GM19351 (cell line): ENCODE measurements at regions not wholly inside any gene's neighbourhood (a gene's known extent, or its start where the extent isn't known, plus 50 kb on each side); places are given as distances from the start of the nearest gene placed in this dataset.

Experiments
- ATAC-seq: cut with Tn5 transposase; IDR thresholded peaks from one replicate; pipeline ENCODE4 v1.9.1; 2021; ENCODE audit warnings: mild to moderate bottlenecking, moderate library complexity; ENCODE audit not compliant: unreplicated experiment

DNA sequence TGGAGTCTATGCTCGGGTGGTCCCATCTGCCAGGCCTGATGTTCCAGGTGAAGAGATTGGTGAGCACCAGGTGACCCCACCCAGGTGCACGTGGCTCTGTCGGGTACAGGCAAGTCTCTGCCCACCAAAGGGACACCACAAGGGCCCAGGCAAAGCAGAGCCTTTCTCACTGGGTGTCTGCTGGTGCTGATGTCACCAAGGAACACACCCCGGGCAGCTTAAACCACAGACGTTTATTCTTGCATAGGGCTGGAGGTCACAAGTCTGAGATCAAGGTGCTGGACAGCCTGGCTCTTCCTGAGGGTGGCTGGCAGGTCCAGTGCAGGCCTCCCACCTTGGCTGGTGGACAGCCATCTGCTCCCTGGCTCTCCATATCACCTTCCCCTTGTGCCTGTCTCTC, 100.7 kb upstream of the CD93 start:
- ATAC-seq: no peak

DNA sequence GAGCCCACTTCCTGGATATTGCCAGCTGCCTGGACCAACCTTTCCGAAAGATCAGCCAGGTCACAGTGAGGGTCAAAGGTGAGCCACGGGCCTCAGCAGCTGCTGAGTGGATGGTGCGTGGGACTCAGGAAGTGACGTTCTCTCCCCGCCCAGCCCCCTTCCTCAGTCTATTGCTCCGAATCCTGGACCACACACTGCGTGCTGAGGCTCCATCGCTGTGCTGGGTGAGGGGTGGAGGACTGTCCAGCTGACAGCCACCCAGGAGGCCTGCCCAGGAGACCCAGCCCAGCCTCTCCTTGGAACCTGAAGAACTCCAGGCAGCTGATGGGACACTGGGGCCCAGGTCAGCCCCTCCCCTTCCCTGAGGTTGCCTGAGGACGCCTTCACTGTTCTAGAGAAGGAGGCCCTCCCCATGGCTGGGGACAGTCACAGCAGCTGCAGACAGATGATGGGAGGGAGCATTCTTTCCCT, 94.4 kb upstream of the CD93 start:
- ATAC-seq: no peak

DNA sequence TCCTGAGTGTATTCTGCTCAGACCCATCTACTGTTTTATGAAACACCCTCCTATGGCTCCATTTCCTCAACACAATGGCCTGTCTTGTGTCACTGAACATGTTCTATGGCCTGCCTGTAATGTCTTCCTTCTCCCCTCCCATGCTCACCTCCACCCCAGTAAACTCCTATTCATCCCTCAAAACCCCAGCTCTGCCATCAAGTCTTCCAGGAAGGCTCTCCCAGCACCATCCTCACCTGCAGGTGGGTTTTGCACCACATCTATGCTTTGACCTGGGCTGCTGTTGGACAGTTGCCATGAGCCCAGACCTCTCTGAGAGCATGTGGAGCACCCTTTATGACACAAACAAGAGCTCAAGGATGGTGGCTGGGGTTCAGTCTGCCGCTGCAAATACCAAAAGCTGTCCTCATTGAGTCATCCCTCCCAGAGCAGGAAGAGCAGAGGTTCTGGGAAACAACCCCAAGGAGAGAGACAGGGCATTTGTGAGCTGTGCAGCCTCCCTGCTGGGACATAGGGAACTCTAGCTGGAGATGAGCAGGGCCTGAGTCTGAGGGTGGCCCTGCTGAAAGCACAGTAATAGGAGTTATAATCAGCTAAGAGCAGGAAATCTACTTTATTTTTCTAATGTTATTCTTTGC, 93.8 kb upstream of the CD93 start:
- no peak for ATAC-seq

DNA sequence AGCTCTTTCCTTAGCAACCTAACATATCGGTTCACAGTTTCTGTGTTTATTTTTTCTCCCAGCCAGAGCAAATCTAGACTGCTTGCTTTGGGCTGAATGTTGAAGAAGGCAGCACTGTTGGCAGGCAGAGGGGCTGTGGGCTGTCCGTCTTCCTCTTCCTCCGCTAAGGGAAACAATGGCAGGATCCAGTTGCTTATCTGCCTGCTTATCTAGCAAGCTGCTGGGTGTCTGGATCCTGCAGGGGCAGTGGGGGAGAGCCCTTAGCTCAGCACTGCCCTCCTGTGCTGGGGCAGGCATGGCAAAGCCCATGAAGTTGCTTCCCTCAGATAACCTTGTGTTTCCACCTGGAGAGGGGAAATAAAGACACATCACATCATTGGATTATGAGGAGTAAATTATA, 92.7 kb upstream of the CD93 start:
- no peak for ATAC-seq

DNA sequence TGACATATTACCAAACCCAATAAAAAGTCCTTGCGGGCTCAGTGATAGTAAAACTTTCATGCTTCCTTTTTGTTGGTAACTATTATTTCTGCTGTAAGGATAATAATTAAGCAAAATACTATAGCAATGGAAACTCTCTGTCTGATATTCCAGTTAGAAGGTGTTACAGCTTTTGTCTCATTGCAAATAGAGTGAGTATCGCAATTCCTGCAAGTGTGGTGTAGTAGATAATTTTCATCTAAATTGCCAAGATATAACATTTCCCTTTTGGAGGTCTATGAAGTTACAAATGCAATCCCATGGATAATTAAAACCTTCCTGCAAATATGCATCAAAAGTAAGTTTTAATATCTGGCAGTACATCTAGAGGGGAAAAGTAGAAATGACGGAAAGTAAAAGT, 88.7 kb upstream of the CD93 start:
- ATAC-seq: no peak

DNA sequence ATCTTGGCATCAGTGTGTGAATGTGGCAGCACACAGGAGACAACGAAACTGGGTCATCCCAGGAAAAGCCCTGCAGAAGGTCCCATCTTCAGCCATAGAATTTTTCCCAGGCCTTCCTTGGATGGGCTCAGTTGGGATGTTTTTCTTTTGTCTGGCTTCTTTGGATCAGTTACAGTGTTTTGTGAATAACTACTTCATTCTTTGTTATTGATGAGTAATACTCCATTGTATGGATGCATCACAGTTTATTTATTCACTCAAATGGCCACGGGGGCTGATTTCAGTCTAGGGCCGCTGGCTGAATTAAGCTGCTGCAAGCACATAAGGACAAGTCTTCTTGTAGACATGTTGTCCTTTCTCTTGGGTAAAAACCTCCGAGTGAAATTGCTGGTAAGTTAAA, 81.3 kb upstream of the CD93 start:
- no peak for ATAC-seq

DNA sequence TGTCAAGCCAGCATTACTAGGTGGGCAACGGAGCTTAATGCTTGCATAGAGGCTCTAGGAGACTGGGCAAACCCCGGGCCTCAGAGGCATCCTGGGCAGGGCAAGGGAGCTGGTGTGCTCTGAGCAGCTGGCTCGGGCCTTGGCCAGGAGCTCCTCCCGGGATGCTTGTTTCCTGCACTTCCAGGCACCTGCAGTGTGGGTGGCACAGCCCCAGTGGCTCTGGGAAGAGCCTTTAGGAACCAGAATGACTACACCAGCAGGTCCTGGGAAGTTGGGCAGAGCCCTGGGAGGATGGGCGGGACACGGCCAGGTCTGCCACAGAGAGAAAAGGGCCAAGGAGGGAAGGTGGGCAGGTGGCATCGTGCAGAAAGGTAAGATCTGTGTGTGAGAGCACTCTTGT, 80.4 kb upstream of the CD93 start:
- ATAC-seq: no peak

DNA sequence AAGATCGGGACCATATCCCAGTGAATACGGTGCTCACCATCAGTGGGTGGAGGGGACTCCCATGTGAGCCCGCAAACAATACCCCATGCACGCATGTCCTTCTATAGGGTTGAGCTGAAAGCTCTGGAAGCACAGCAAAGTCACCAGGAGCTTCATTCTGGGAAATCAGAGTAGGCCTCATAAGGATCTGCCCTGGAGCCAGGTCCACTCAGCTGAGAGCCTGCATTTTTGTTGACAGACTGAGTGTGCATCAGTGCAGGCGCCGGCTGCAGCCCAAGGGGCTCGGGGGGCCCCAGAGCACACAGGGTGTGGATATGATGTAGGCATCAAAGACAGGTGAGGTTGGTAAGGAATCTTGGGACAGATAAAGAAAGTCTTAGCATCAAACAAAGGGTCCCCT, 79.8 kb upstream of the CD93 start:
- no peak for ATAC-seq

DNA sequence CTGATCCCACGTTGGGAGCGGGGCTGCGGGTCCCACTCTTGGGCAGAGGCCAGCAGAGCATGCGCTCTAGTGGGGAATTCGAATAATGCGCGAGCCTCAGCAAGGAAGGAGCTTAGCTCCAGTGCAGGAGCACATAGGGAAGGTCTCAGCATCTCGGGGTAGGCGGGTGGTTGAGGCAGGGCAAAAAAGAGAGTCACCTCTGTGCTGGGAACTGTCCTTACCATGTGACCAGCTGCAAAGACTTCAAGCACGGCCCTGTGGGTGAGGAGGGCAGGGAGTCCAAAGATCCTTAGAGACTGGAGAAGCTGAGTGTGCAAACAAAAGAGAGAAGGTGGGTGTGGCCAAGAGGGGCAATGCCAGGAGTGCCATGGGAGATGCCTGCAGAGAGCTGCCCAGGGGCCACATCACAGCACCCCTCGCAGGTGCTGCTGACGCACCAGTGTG, 79.2 kb upstream of the CD93 start:
- no peak for ATAC-seq

DNA sequence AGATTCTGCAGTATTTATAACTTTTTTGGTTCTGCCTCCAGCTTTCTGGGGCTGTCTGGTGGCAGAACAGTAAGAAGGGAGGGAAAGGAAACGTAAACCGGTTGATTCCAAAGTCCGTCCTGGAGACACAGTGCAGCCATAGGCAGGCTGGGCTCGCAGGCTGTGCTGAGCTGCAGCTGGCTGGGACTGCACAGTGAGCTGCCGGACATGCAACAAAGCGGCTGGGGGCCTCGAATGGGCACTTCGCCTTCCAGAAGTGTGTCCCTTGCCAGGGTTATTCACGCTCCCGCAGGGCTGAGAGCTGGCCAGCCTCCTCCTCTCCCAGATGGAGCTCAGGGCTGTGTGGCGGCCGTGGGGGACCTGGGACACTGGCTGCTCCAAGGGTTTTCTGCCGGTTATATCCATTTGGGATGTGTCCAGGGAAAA, 78.1 kb upstream of the CD93 start:
- no peak for ATAC-seq

DNA sequence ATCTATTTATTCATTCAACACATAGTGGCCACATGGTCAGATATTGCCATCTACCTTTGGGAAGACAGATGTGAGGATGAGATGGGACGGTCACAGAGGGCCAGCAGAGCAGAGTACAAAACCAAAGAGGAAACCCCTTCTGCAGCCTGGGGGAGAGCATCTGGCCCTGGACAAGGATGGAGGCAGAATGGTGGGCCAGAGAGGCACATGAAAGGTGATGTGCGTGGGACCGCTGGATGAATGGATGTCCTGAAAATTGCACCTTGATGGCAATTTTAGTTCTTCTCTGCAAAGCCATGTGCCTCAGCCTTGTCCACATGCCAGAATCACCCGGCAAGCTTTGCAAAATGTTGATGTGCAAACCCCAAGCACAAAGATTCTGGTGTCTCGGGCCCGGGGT, 77.4 kb upstream of the CD93 start:
- no peak for ATAC-seq

DNA sequence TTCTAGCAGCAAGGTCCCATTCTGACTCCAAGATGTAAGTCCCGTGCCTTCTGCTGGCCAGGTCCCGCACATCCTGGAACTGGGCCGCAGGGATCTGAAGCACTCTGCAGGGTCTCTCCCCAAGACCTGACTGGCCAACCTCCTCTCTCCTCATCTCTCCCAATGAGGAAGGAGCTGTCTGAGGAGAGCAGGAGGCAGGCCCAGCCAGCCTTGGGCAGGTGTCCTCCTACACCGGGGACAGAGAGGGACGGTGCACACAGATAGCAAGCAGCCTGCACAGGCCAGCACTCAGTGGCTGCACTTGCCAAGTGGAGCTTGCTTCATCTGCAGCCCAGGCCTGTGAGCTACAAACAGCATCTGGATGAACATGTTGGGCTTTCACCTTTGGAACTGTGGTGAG, 76.8 kb upstream of the CD93 start:
- ATAC-seq: no peak

DNA sequence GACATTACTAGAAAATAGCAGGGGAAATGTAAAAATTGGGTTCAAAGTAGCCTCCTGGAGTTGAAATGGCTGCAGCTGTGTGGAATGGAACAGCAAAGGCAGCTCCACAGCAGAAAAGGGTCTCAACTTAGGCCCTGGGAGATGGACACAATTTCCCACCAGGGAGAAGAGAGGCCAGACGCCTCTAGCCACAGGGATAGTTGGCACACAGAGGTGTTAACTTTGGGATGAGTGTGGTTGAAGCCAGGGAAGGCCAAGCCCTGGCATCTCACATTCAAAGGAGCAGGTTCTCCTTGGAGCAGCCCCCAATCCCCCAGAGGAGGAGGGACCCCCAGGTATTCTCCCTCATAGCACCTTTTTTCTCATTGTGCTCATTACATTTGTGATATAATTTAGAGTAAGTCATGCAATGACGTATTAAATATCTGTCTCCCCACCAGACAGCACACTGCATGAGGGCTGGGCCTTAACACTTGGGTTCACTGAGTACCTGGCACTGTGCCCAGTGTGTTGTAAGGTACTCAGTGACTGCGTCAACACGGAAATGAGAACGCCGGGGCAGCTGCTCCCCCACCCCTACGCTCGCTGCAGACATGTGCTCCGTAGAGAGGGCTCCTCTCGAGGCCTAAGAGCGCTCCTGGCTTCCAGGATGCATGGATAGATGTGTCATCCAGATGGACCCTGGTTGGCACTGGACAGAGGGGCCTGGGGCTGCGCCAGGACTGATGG, 76.0 kb upstream of the CD93 start:
- ATAC-seq: no peak

DNA sequence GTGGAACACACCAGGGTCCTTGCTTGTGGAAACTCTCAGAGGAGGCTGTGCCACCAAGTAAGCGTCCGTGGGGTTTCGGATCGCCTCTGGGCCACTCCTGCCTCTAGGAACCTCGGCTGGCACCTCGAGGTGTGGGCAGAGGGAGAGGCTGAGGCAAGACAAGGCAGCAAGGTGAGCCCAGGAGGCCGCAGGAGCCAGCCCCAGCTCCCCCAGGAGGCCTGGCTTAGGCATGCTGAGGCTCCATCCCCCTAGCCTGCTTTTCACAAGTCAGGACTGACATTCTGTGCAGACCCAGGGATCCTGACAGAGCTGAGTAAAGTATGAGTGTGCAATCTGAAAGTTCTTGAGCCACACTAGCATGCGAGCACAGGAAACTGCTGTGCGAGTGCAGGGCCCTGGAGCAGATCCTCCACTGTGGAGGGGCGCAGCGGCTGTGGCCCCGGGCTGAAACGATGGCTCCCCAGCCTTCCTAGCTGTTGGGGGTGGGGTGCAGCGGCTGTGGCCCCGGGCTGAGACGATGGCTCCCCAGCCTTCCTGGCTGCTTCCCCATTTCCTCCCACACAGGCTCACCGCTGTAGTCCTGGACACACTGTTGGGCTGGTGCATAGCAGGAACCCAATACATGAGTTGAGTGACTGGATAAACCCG, 75.2 kb upstream of the CD93 start:
- peak; percentile 41 for ATAC-seq

DNA sequence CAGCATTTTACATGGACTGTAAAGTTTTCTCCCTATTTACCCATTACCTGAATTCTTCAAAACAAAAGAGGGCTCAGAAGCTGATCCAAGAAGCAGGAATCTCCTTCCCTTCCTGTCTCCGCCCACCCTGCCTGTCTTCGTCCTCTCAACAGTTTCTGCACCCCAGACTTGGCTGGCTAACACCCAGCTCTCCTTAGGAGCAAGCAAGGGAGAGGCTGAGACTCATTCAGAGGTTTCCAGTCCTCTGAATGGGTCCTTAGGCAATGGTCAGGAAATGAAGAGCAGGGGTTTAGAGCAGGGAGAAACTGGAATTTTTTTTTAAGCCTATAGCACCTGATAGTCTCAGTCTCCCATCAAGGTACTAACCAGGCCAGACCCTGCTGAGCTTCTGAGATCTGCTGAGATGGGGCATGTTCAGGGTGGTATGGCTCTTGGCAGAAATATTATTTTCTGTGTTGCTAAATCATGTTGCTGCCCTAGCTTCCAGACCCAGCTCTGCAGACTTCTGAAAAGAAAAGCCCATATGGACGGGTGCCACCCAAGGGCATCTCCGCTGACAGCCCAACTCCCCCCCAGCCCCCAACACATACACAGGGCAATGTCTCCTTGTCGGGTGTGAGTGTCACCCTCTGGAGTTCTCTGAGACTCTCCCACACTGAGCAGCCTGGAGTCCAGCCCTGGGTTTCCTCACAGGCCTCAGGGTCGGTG, 74.6 kb upstream of the CD93 start:
- ATAC-seq: no peak

DNA sequence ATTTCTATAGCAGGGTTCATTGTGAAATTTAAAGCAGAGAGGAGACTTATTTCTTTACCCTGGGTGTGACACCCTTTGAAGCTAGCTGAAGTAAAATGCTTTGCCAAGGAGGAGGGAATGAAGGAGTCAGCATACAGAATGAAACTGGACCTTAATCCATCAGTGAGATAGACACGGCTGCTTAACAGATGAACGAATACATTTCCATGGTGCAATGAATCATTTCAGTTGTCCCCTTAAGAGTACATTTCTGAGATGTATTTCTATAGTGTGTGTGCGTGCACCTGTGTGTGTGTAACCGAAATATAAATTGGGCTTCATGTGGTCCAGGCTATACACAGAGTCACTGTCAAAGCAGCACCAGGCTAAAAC, 73.8 kb upstream of the CD93 start:
- no peak for ATAC-seq

DNA sequence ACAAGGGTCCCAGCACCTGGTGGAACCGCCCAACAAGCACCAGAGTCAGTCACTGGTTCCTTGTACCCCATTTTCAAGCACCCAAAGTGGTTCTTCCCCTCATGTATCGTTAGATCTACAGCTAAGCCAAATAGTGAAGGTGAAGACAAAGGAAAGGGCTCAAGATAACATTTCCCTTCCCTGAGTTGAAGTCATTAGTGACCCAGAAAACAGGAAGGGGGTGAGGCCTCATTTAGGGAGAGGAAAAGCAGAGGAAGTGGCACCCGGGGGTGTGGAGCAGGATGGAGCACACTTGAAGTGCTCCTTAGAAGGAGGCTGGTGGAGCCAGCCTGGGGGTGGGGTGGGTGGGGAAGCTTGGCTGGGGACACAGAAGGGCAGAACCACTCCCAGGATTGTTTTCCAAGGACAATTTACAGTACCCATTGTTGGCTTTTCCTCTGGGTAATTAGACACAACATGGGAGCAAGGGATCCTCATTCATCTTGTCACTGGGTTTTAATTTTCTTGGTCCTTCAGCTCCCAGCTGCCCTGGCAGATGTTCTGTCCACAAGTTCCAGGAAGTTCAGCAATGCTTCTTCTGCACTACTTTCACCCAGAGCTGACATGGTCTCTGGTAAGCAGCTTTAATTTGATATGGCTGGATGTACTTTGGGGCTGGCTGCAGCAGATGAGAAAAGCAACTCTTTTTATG, 73.3 kb upstream of the CD93 start:
- ATAC-seq: no peak

DNA sequence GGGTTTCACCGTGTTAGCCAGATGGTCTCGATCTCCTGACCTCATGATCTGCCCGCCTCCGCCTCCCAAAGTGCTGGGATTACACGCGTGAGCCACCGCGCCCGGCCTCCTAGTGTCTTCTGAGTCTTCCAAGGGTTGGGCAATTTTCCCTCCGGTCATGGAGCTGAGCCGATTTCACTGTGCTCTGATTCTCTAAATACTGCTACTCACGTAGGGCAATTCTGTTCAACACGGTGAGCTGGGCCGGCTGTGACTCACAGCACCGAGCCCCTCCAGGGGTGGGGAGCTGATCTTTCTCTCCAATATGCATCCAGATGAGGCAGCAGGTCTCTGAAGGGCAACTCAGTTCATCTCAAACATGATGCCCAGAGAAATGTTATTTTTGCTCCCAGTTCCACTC, 71.6 kb upstream of the CD93 start:
- ATAC-seq: no peak

DNA sequence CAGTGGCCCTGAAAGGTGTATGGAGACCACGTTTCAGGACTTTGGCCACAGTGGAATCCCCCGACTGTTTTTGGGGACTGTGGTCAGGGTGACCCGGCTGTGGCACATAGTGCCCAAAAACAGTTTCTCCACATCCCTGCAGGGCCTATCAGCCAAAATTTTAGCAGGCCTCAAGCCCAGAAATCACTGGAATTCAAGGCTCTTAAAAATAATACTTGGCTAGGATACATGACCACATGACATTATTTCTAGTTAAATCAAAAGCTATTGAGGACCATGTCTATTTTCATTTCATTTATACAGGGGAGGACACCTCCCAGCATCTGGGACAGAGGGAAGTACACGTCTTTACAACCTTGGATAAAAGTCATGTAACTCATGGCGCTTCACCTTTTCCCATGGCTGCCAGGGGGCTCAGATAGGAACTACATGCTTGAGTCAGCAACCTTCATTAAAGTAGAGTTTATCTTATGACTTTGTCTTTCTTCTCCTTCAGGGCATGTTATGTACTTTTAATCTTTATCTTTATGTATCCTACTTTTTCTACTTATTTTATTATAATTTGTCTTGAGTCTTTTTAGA, 70.8 kb upstream of the CD93 start:
- no peak for ATAC-seq

DNA sequence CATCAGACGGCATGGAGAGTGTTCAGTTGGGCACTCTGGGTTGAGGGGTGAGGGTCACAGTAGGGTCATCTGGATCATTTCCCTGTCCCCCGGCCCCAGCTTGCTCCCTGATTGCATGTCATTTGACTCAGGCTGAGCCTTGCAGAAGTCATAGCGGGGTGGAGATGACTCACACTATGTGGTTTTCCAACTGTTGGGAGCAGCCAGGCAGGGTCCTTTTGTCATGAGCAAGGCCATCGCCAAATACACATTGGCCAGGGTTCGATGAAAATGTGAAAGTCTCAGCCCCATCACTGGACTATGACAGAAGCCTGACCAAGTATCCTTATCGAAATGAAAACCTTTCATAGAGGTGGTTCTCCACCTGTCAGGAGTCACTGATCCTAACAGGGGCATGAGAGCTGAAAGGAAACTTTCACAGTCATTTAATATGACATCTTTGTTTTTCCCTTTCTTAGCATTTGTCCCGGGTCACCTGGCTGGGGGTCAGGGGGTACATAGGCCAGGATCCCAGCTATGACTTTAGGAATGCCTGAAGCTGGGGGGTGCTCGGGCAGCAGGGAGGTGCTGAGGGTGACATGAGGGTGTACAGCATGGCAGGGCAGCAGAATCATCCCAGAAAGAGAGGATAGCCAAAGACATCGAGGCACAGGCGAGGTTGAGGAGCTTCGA, 70.2 kb upstream of the CD93 start:
- ATAC-seq: no peak
